Stimulated activated naive CD8-positive, alpha-beta T cell treated with anti-CD3 and anti-CD28 coated beads, Interleukin-15, Interleukin-2, amounts not matched to agents 100 ng/mL and 50 ng/mL, for 24 hours (primary cell): ENCODE measurements at regions not wholly inside any gene's neighbourhood (a gene's known extent, or its start where the extent isn't known, plus 50 kb on each side); places are given as distances from the start of the nearest gene placed in this dataset.
"Not testable (repeated sequence)": the region's sequence is repeated elsewhere in the genome, so short reads cannot be mapped to it uniquely, and the experiment has no call there.

ENCODE experiments used
- H3K27ac Mint-ChIP-seq: one replicate; pipeline ENCODE4 v1.8.0; 2021; ENCODE audit warnings: mild to moderate bottlenecking, mixed read lengths
- H3K27me3 Mint-ChIP-seq: one replicate; pipeline ENCODE4 v1.8.0; 2021; ENCODE audit warnings: mixed read lengths
- H3K36me3 Mint-ChIP-seq: one replicate; pipeline ENCODE4 v1.8.0; 2021; ENCODE audit warnings: low read depth, mixed read lengths
- H3K4me1 Mint-ChIP-seq: one replicate; pipeline ENCODE4 v1.8.0; 2021; ENCODE audit warnings: low read depth, mixed read lengths
- H3K4me3 Mint-ChIP-seq: one replicate; pipeline ENCODE4 v1.8.0; 2021; ENCODE audit warnings: mild to moderate bottlenecking, mixed read lengths
- H3K9me3 Mint-ChIP-seq: one replicate; pipeline ENCODE4 v1.8.0; 2021; ENCODE audit warnings: mixed read lengths

GRCh38 chr1:185406006-185406690 is 89.1 kb upstream of the IVNS1ABP start:
- Mint-ChIP-seq H3K4me3 (no peak overlapping the region), H3K9me3 (peaks cover 13% of the 10 kb centered on the region), H3K4me1 (peaks cover 41% of the 10 kb centered on the region), H3K27ac (peak overlapping the region; percentile 31), H3K27me3 (peaks cover 5% of the 10 kb centered on the region), H3K36me3 (no peaks in the 10 kb centered on the region)

- no peak overlapping the region for H3K4me3 Mint-ChIP-seq
- H3K4me1 Mint-ChIP-seq: peaks cover 41% of the 10 kb centered on the region
- no peaks in the 10 kb centered on the region for H3K36me3 Mint-ChIP-seq
- H3K27me3 Mint-ChIP-seq: peaks cover 5% of the 10 kb centered on the region
- no peak overlapping the region for H3K27ac Mint-ChIP-seq
- H3K9me3 Mint-ChIP-seq: peaks cover 13% of the 10 kb centered on the region
These were observed 88.0 kb upstream of the IVNS1ABP start for GRCh38 chr1:185404907-185405568.

- Mint-ChIP-seq H3K36me3 (no peaks in the 10 kb centered on the region), H3K4me3 (no peak overlapping the region), H3K9me3 (peaks cover 11% of the 10 kb centered on the region), H3K27ac (no peak overlapping the region), H3K27me3 (peaks cover 5% of the 10 kb centered on the region), H3K4me1 (peaks cover 40% of the 10 kb centered on the region)
These were observed 87.2 kb upstream of the IVNS1ABP start for GRCh38 chr1:185404291-185404690.

GRCh38 chr1:185402930-185403329 is 85.9 kb upstream of the IVNS1ABP start:
- Mint-ChIP-seq H3K27me3 (peaks cover 5% of the 10 kb centered on the region), H3K4me3 (no peak overlapping the region), H3K4me1 (peaks cover 28% of the 10 kb centered on the region), H3K36me3 (no peaks in the 10 kb centered on the region), H3K9me3 (peaks cover 5% of the 10 kb centered on the region), H3K27ac (no peak overlapping the region)

GRCh38 chr1:185401019-185401418 is 84.0 kb upstream of the IVNS1ABP start:
- H3K27ac Mint-ChIP-seq: no peak overlapping the region
- H3K4me3 Mint-ChIP-seq: no peak overlapping the region
- no peaks in the 10 kb centered on the region for H3K36me3 Mint-ChIP-seq
- peaks cover 21% of the 10 kb centered on the region for H3K4me1 Mint-ChIP-seq
- no peaks in the 10 kb centered on the region for H3K9me3 Mint-ChIP-seq
- peaks cover 5% of the 10 kb centered on the region for H3K27me3 Mint-ChIP-seq

GRCh38 chr1:185400052-185400451 is 83.0 kb upstream of the IVNS1ABP start:
- Mint-ChIP-seq H3K4me1 (peaks cover 13% of the 10 kb centered on the region), H3K27me3 (peaks cover 5% of the 10 kb centered on the region), H3K4me3 (no peak overlapping the region), H3K36me3 (no peaks in the 10 kb centered on the region), H3K9me3 (no peaks in the 10 kb centered on the region), H3K27ac (no peak overlapping the region)

- Mint-ChIP-seq H3K36me3 (no peaks in the 10 kb centered on the region), H3K27me3 (peaks cover 5% of the 10 kb centered on the region), H3K4me1 (peaks cover 4% of the 10 kb centered on the region), H3K27ac (no peak overlapping the region), H3K9me3 (no peaks in the 10 kb centered on the region), H3K4me3 (no peak overlapping the region)
These were observed 81.6 kb upstream of the IVNS1ABP start for GRCh38 chr1:185398599-185398998.

GRCh38 chr1:185398022-185398421 is 81.0 kb upstream of the IVNS1ABP start:
- no peaks in the 10 kb centered on the region for H3K9me3 Mint-ChIP-seq
- no peaks in the 10 kb centered on the region for H3K27me3 Mint-ChIP-seq
- no peak overlapping the region for H3K4me3 Mint-ChIP-seq
- peaks cover under 1% of the 10 kb centered on the region for H3K4me1 Mint-ChIP-seq
- H3K27ac Mint-ChIP-seq: no peak overlapping the region
- no peaks in the 10 kb centered on the region for H3K36me3 Mint-ChIP-seq

- H3K27ac Mint-ChIP-seq: no peak overlapping the region
- H3K4me3 Mint-ChIP-seq: no peak overlapping the region
- H3K36me3 Mint-ChIP-seq: no peaks in the 10 kb centered on the region
- no peaks in the 10 kb centered on the region for H3K4me1 Mint-ChIP-seq
- no peaks in the 10 kb centered on the region for H3K9me3 Mint-ChIP-seq
- no peaks in the 10 kb centered on the region for H3K27me3 Mint-ChIP-seq
These were observed 80.1 kb upstream of the IVNS1ABP start for GRCh38 chr1:185397183-185397582.

GRCh38 chr1:185396126-185396525 is 79.1 kb upstream of the IVNS1ABP start:
- no peaks in the 10 kb centered on the region for H3K36me3 Mint-ChIP-seq
- no peaks in the 10 kb centered on the region for H3K9me3 Mint-ChIP-seq
- H3K4me3 Mint-ChIP-seq: no peak overlapping the region
- H3K4me1 Mint-ChIP-seq: no peaks in the 10 kb centered on the region
- no peaks in the 10 kb centered on the region for H3K27me3 Mint-ChIP-seq
- H3K27ac Mint-ChIP-seq: no peak overlapping the region

GRCh38 chr1:185393815-185394214 is 76.8 kb upstream of the IVNS1ABP start:
- Mint-ChIP-seq H3K4me1 (no peaks in the 10 kb centered on the region), H3K27ac (no peak overlapping the region), H3K4me3 (no peak overlapping the region), H3K36me3 (no peaks in the 10 kb centered on the region), H3K27me3 (no peaks in the 10 kb centered on the region), H3K9me3 (no peaks in the 10 kb centered on the region)

GRCh38 chr1:185393205-185393604 is 76.2 kb upstream of the IVNS1ABP start:
- Mint-ChIP-seq H3K27ac (no peak overlapping the region), H3K4me3 (no peak overlapping the region), H3K9me3 (no peaks in the 10 kb centered on the region), H3K4me1 (no peaks in the 10 kb centered on the region), H3K27me3 (no peaks in the 10 kb centered on the region), H3K36me3 (no peaks in the 10 kb centered on the region)

GRCh38 chr1:185388815-185389214 is 71.8 kb upstream of the IVNS1ABP start:
- no peak overlapping the region for H3K4me3 Mint-ChIP-seq
- no peaks in the 10 kb centered on the region for H3K36me3 Mint-ChIP-seq
- no peak overlapping the region for H3K27ac Mint-ChIP-seq
- H3K4me1 Mint-ChIP-seq: no peaks in the 10 kb centered on the region
- H3K27me3 Mint-ChIP-seq: no peaks in the 10 kb centered on the region
- H3K9me3 Mint-ChIP-seq: no peaks in the 10 kb centered on the region

GRCh38 chr1:185388346-185388745 is 71.3 kb upstream of the IVNS1ABP start:
- H3K4me1 Mint-ChIP-seq: no peaks in the 10 kb centered on the region
- H3K27me3 Mint-ChIP-seq: no peaks in the 10 kb centered on the region
- no peak overlapping the region for H3K4me3 Mint-ChIP-seq
- H3K9me3 Mint-ChIP-seq: peaks cover under 1% of the 10 kb centered on the region
- H3K36me3 Mint-ChIP-seq: no peaks in the 10 kb centered on the region
- H3K27ac Mint-ChIP-seq: no peak overlapping the region

GRCh38 chr1:185385991-185386390 is 68.9 kb upstream of the IVNS1ABP start:
- no peaks in the 10 kb centered on the region for H3K27me3 Mint-ChIP-seq
- H3K9me3 Mint-ChIP-seq: peaks cover 9% of the 10 kb centered on the region
- no peak overlapping the region for H3K27ac Mint-ChIP-seq
- H3K4me3 Mint-ChIP-seq: no peak overlapping the region
- no peaks in the 10 kb centered on the region for H3K36me3 Mint-ChIP-seq
- H3K4me1 Mint-ChIP-seq: no peaks in the 10 kb centered on the region

GRCh38 chr1:185383805-185384204 is 66.8 kb upstream of the IVNS1ABP start:
- not testable (repeated sequence) for H3K27me3 Mint-ChIP-seq, H3K27ac Mint-ChIP-seq, H3K36me3 Mint-ChIP-seq, H3K4me3 Mint-ChIP-seq, H3K4me1 Mint-ChIP-seq, H3K9me3 Mint-ChIP-seq
